CD14-positive monocyte (primary cell): ENCODE measurements at regions not wholly inside any gene's neighbourhood (a gene's known extent, or its start where the extent isn't known, plus 50 kb on each side); places are given as distances from the start of the nearest gene placed in this dataset.

Experiments used
- DNase-seq, 3 donors: peaks; one replicate each; pipeline ENCODE4 v3.0.0-alpha.2; 2011 to 2022
- H2AFZ ChIP-seq: 2 replicates; pipeline ENCODE4 v1.6.0; 2012; ENCODE audit warnings: mild to moderate bottlenecking, low read depth, low read length, inconsistent platforms; ENCODE audit not compliant: insufficient read depth, poor library complexity, severe bottlenecking
- H3K27ac ChIP-seq, 2 donors: 1 replicate in 1 of 2; 2 replicates in 1 of 2; pipeline ENCODE4 v1.5.1; 2012 to 2013; ENCODE audit warnings: low read length in 2 of 2, control low read depth in 1 of 2, inconsistent platforms in 1 of 2, low read depth in 1 of 2, mild to moderate bottlenecking in 1 of 2
- H3K27me3 ChIP-seq, 2 donors: one replicate each; pipeline versions ENCODE4 v1.6.0 to v1.6.1; 2011 to 2013; ENCODE audit warnings: low read length in 2 of 2; ENCODE audit not compliant: control insufficient read depth in 2 of 2, insufficient read depth in 2 of 2
- H3K36me3 ChIP-seq, 2 donors: replicated peaks in 1 of 2; 1 replicate in 1 of 2; 2 replicates in 1 of 2; pipeline versions ENCODE4 v1.5.1 to v1.6.1; 2012 to 2013; ENCODE audit warnings: low read length in 2 of 2, control low read depth in 1 of 2, inconsistent platforms in 1 of 2, mild to moderate bottlenecking in 1 of 2; ENCODE audit not compliant: insufficient read depth in 2 of 2, control insufficient read depth in 1 of 2
- H3K4me1 ChIP-seq, 2 donors: 1 replicate in 1 of 2; 2 replicates in 1 of 2; pipeline versions ENCODE4 v1.5.1 to v1.6.1; 2012 to 2013; ENCODE audit warnings: low read length in 2 of 2, control low read depth in 1 of 2, inconsistent platforms in 1 of 2, mild to moderate bottlenecking in 1 of 2, moderate library complexity in 1 of 2; ENCODE audit not compliant: insufficient read depth in 2 of 2, control insufficient read depth in 1 of 2
- H3K4me2 ChIP-seq: replicated peaks from 2 replicates; pipeline ENCODE3; 2012; ENCODE audit warnings: low read length, moderate library complexity, mild to moderate bottlenecking; ENCODE audit not compliant: poor library complexity, severe bottlenecking; ENCODE audit errors: extremely low read depth
- H3K4me3 ChIP-seq, 3 experiments: fragments of 200-600 bp in 1 of 3; sonication (generic) in 1 of 3; replicated peaks in 1 of 3; 1 replicate in 2 of 3; 2 replicates in 1 of 3; pipeline ENCODE4 v1.5.1; 2011 to 2013; ENCODE audit warnings: low read length in 3 of 3, mild to moderate bottlenecking in 3 of 3, control low read depth in 2 of 3, low read depth in 2 of 3, inconsistent platforms in 1 of 3, moderate library complexity in 1 of 3
- H3K79me2 ChIP-seq: 2 replicates; pipeline ENCODE4 v1.6.0; 2012; ENCODE audit warnings: mild to moderate bottlenecking, control low read depth, inconsistent platforms, low read length, moderate library complexity; ENCODE audit not compliant: insufficient read depth
- H3K9ac ChIP-seq: 2 replicates; pipeline ENCODE4 v1.6.0; 2017; ENCODE audit warnings: low read length, mild to moderate bottlenecking; ENCODE audit not compliant: insufficient read depth, poor library complexity, severe bottlenecking
- H3K9me3 ChIP-seq, 2 donors: replicated peaks in 1 of 2; 1 replicate in 1 of 2; 2 replicates in 1 of 2; pipeline versions ENCODE4 v1.5.1 to v1.6.1; 2012 to 2013; ENCODE audit warnings: low read length in 2 of 2, control low read depth in 1 of 2; ENCODE audit not compliant: control insufficient read depth in 1 of 2, insufficient read depth in 1 of 2
- H4K20me1 ChIP-seq: 2 replicates; pipeline ENCODE4 v1.6.0; 2012; ENCODE audit warnings: mild to moderate bottlenecking, low read length, control low read depth, moderate library complexity; ENCODE audit not compliant: insufficient read depth
- H3K27ac Mint-ChIP-seq, 7 donors: one replicate each; pipeline ENCODE4 v1.8.0; 2020; ENCODE audit warnings: mild to moderate bottlenecking in 7 of 7, mixed read lengths in 7 of 7, moderate library complexity in 6 of 7, inconsistent platforms in 2 of 7
- H3K27me3 Mint-ChIP-seq, 3 donors: one replicate each; pipeline ENCODE4 v1.8.0; 2021 to 2022; ENCODE audit warnings: low read depth in 3 of 3, mild to moderate bottlenecking in 3 of 3, mixed read lengths in 3 of 3, moderate library complexity in 3 of 3, inconsistent platforms in 1 of 3
- H3K36me3 Mint-ChIP-seq, 2 donors: one replicate each; pipeline ENCODE4 v1.8.0; 2020; ENCODE audit warnings: mixed read lengths in 2 of 2, inconsistent platforms in 1 of 2, mild to moderate bottlenecking in 1 of 2
- H3K4me1 Mint-ChIP-seq: one replicate; pipeline ENCODE4 v1.8.0; 2020; ENCODE audit warnings: mild to moderate bottlenecking, mixed read lengths
- H3K4me3 Mint-ChIP-seq, 2 donors: one replicate each; pipeline ENCODE4 v1.8.0; 2020; ENCODE audit warnings: mild to moderate bottlenecking in 2 of 2, mixed read lengths in 2 of 2, moderate library complexity in 1 of 2
- H3K9me3 Mint-ChIP-seq, 7 donors: one replicate each; pipeline ENCODE4 v1.8.0; 2020 to 2022; ENCODE audit warnings: mixed read lengths in 7 of 7, mild to moderate bottlenecking in 6 of 7, moderate library complexity in 6 of 7, inconsistent platforms in 2 of 7
- WGBS: methylation state at CpG from one replicate; pipeline ENCODE4 v1.1.5; 2013; ENCODE audit warnings: missing lambda C conversion rate; ENCODE audit not compliant: insufficient coverage; 5-methylcytosine and 5-hydroxymethylcytosine counted together
- intact Hi-C, 2 donors: fragments of 100-400 bp; cut with micrococcal nuclease; formaldehyde crosslinking; loops; one replicate each; pipeline versions ENCODE4 v1.15.0 to v1.15.1; 2023
- TF ChIP-seq, protein P1 (sequence below): fragments of 200-600 bp; IDR thresholded peaks from one replicate; pipeline ENCODE4 v1.8.0; 2022; ENCODE audit warnings: antibody characterized with exemption, mild to moderate bottlenecking

GRCh38 chr20:50288128-50288623 lies 97.5 kb downstream of the CEBPB start:
- Histone ChIP-seq H3K9ac (no peak overlapping the region), H4K20me1 (no peaks in the 10 kb centered on the region), H3K4me2 (no peak overlapping the region), H3K36me3 (no peaks in the 10 kb centered on the region), H3K27ac (no peak overlapping the region), H2AFZ (no peak overlapping the region), H3K9me3 (no peaks in the 10 kb centered on the region), H3K4me3 (no peak overlapping the region), H3K4me1 (peaks cover 48 to 50% of the 10 kb centered on the region in 2 donors), H3K27me3 (no peaks in the 10 kb centered on the region), H3K79me2 (no peaks in the 10 kb centered on the region)
- no peak overlapping the region for H3K27ac Mint-ChIP-seq
- H3K4me1 Mint-ChIP-seq, result peaks cover 60% of the 10 kb centered on the region
- H3K4me3 Mint-ChIP-seq, result peak overlapping the region in 1 of 2 donors; percentile 9
- DNase-seq, result no peak
- no peaks in the 10 kb centered on the region for H3K9me3 Mint-ChIP-seq
- peaks cover 0 to 10% (median 4%) of the 10 kb centered on the region in 3 donors for H3K27me3 Mint-ChIP-seq
- peaks cover 5 to 10% of the 10 kb centered on the region in 2 donors for H3K36me3 Mint-ChIP-seq
- TF ChIP-seq, protein P1, sequence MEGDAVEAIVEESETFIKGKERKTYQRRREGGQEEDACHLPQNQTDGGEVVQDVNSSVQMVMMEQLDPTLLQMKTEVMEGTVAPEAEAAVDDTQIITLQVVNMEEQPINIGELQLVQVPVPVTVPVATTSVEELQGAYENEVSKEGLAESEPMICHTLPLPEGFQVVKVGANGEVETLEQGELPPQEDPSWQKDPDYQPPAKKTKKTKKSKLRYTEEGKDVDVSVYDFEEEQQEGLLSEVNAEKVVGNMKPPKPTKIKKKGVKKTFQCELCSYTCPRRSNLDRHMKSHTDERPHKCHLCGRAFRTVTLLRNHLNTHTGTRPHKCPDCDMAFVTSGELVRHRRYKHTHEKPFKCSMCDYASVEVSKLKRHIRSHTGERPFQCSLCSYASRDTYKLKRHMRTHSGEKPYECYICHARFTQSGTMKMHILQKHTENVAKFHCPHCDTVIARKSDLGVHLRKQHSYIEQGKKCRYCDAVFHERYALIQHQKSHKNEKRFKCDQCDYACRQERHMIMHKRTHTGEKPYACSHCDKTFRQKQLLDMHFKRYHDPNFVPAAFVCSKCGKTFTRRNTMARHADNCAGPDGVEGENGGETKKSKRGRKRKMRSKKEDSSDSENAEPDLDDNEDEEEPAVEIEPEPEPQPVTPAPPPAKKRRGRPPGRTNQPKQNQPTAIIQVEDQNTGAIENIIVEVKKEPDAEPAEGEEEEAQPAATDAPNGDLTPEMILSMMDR, result no peak
- WGBS, result 100% methylated on average over 4 of the region's 6 CpGs
- intact Hi-C loops, result loop anchor here in 1 of 2 donors (10.0 kb wide), 1 partner anchor 173 kb away; the partner anchor contains the start of gene UBE2V1

GRCh38 chr20:50289581-50289980 lies 99.0 kb downstream of the CEBPB start:
- H3K27me3 Mint-ChIP-seq, result peaks cover 0 to 10% (median 4%) of the 10 kb centered on the region in 3 donors
- no peaks in the 10 kb centered on the region for H3K9me3 ChIP-seq
- no peaks in the 10 kb centered on the region for H3K79me2 ChIP-seq
- H3K27me3 ChIP-seq, result no peaks in the 10 kb centered on the region
- H3K36me3 ChIP-seq, result no peaks in the 10 kb centered on the region
- TF ChIP-seq, protein P1, result no peak
- peaks cover 39 to 41% of the 10 kb centered on the region in 2 donors for H3K4me1 ChIP-seq
- H3K36me3 Mint-ChIP-seq, result peaks cover under 1 to 9% of the 10 kb centered on the region in 2 donors
- H3K4me3 Mint-ChIP-seq, result no peak overlapping the region
- intact Hi-C loops, result loop anchor here in 1 of 2 donors (10.0 kb wide), 1 partner anchor 175 kb away; the partner anchor contains the start of gene UBE2V1
- H3K4me1 Mint-ChIP-seq, result peaks cover 57% of the 10 kb centered on the region
- no peak overlapping the region for H2AFZ ChIP-seq
- WGBS, result 87% methylated on average over 7 of the region's 10 CpGs
- no peak overlapping the region for H3K4me3 ChIP-seq
- no peak overlapping the region for H3K27ac Mint-ChIP-seq
- H4K20me1 ChIP-seq, result no peaks in the 10 kb centered on the region
- no peak overlapping the region for H3K9ac ChIP-seq
- no peaks in the 10 kb centered on the region for H3K9me3 Mint-ChIP-seq
- H3K27ac ChIP-seq, result no peak overlapping the region
- DNase-seq, result no peak
- H3K4me2 ChIP-seq, result no peak overlapping the region
